Endothelial cell of umbilical vein (primary cell): ENCODE measurements at regions not wholly inside any gene's neighbourhood (a gene's known extent, or its start where the extent isn't known, plus 50 kb on each side); places are given as distances from the start of the nearest gene placed in this dataset.

Experiments
- BruUV-seq: library from RNA; stranded (reverse); fragments of 400-500 nt; replicated peaks from 2 replicates; lab custom pipeline; 2021; lab: Mats Ljungman, UMichigan
- CTCF ChIA-PET: fragments of 300-600, 350-600 bp; sonication (Branson Sonifier 250); formaldehyde crosslinking; loops from one replicate; lab custom pipeline; 2021; ENCODE audit warnings: antibody characterized with exemption, inconsistent platforms; lab: Charles Lee
- POLR2A ChIA-PET: fragments of 300-600, 350-600 bp; sonication (Branson Sonifier 250); formaldehyde crosslinking; loops from one replicate; lab custom pipeline; 2021; ENCODE audit warnings: antibody characterized with exemption, inconsistent platforms; lab: Charles Lee
- DNase-seq: peaks from one replicate; pipeline ENCODE4 v3.0.0-alpha.2; 2011; ENCODE audit warnings: low read depth, low spot score
- FAIRE-seq: peaks from 2 replicates; lab custom pipeline; 2011; peaks lifted over from hg19 to GRCh38; lab: Jason Lieb, UNC
- H2AFZ ChIP-seq: 2 replicates; pipeline ENCODE4 v1.6.0; 2012; ENCODE audit warnings: low read depth, low read length, control low read depth, inconsistent platforms
- H3K27ac ChIP-seq: 2 replicates; pipeline ENCODE4 v1.5.1; 2011; ENCODE audit warnings: low read depth, mild to moderate bottlenecking, control low read depth, low read length, moderate library complexity; ENCODE audit not compliant: insufficient read depth
- H3K27me3 ChIP-seq, 2 experiments: 2 replicates each; pipeline versions ENCODE4 v1.6.0 to v1.6.1; 2011; ENCODE audit warnings: low read length in 2 of 2, mixed read lengths in 1 of 2; ENCODE audit not compliant: control insufficient read depth in 2 of 2, insufficient read depth in 2 of 2
- H3K36me3 ChIP-seq, 2 experiments: 2 replicates in 1 of 2; 3 replicates in 1 of 2; pipeline ENCODE4 v1.5.1; 2011; ENCODE audit warnings: low read length in 2 of 2, mild to moderate bottlenecking in 1 of 2, moderate library complexity in 1 of 2; ENCODE audit not compliant: control insufficient read depth in 2 of 2, insufficient read depth in 2 of 2; ENCODE audit errors: extremely low read depth in 1 of 2
- H3K4me1 ChIP-seq: 3 replicates; pipeline ENCODE4 v1.5.1; 2011; ENCODE audit warnings: mild to moderate bottlenecking, low read length; ENCODE audit not compliant: control insufficient read depth, insufficient read depth; ENCODE audit errors: extremely low read depth
- H3K4me2 ChIP-seq: 2 replicates; pipeline ENCODE4 v1.6.1; 2011; ENCODE audit warnings: low read length, control low read depth, mixed read lengths; ENCODE audit not compliant: insufficient read depth
- H3K4me3 ChIP-seq, 3 experiments: fragments of 200-600 bp in 1 of 3; sonication (generic), shearing (Covaris generic) in 1 of 3; replicated peaks in 1 of 3; 2 replicates each; pipeline ENCODE4 v1.5.1; 2011 to 2016; ENCODE audit warnings: control low read depth in 3 of 3, low read length in 3 of 3, mild to moderate bottlenecking in 2 of 3, inconsistent platforms in 1 of 3, low read depth in 1 of 3, moderate library complexity in 1 of 3; ENCODE audit not compliant: insufficient read depth in 1 of 3
- H3K79me2 ChIP-seq: 2 replicates; pipeline ENCODE4 v1.6.0; 2012; ENCODE audit warnings: low read length, inconsistent platforms; ENCODE audit not compliant: control insufficient read depth, insufficient read depth
- H3K9ac ChIP-seq: replicated peaks from 2 replicates; pipeline ENCODE3; 2011; ENCODE audit warnings: low read length, control low read depth; ENCODE audit not compliant: insufficient read depth; ENCODE audit errors: extremely low read depth
- H3K9me1 ChIP-seq: replicated peaks from 3 replicates; pipeline ENCODE4 v1.6.0; 2011; ENCODE audit warnings: mild to moderate bottlenecking, low read length; ENCODE audit not compliant: control insufficient read depth, insufficient read depth; ENCODE audit errors: extremely low read depth
- H3K9me3 ChIP-seq: replicated peaks from 2 replicates; pipeline ENCODE4 v1.5.1; 2012; ENCODE audit warnings: low read length, inconsistent platforms; ENCODE audit not compliant: control insufficient read depth, insufficient read depth
- H4K20me1 ChIP-seq: replicated peaks from 2 replicates; pipeline ENCODE3; 2011; ENCODE audit warnings: mild to moderate bottlenecking, low read length; ENCODE audit not compliant: control insufficient read depth, insufficient read depth; ENCODE audit errors: extremely low read depth
- EZH2 ChIP-seq: IDR thresholded peaks from 2 replicates; pipeline ENCODE4 v1.6.1; 2012; ENCODE audit warnings: borderline replicate concordance, low read depth, mild to moderate bottlenecking, moderate library complexity, low read length, inconsistent platforms; ENCODE audit not compliant: severe bottlenecking
- FOS ChIP-seq: IDR thresholded peaks from 2 replicates; pipeline ENCODE4 v1.6.1; 2011; ENCODE audit warnings: mild to moderate bottlenecking, low read length, moderate library complexity, borderline replicate concordance; ENCODE audit not compliant: insufficient read depth
- GATA2 ChIP-seq: IDR thresholded peaks from 2 replicates; pipeline ENCODE4 v1.7.0; 2011; ENCODE audit warnings: low read depth, mild to moderate bottlenecking, moderate library complexity, mixed read lengths, low read length; ENCODE audit not compliant: insufficient read length, insufficient read depth
- MYC ChIP-seq: IDR thresholded peaks from one replicate; pipeline ENCODE4 v1.6.1; 2011; ENCODE audit warnings: mild to moderate bottlenecking, low read depth, low read length
- POLR2A ChIP-seq: IDR thresholded peaks from 2 replicates; pipeline ENCODE4 v1.6.1; 2012; ENCODE audit warnings: low read depth, mild to moderate bottlenecking, control low read depth, low read length
- POLR2AphosphoS5 ChIP-seq: IDR thresholded peaks from 2 replicates; pipeline ENCODE4 v1.6.1; 2012; ENCODE audit warnings: low read depth, mild to moderate bottlenecking, control low read depth, low read length, moderate library complexity; ENCODE audit not compliant: insufficient read depth
- dilution Hi-C: fragments of 300-500 bp; cut with MboI; formaldehyde crosslinking; loops from one replicate; pipeline ENCODE4 v1.15.0; 2019; ENCODE audit warnings: low sequenced_read_pairs; ENCODE audit not compliant: extremely low pct_ligation_motif_present
- intact Hi-C: fragments of 100-400 bp; cut with micrococcal nuclease; formaldehyde crosslinking; loops from one replicate; pipeline ENCODE4 v1.10.0; 2022
- TF ChIP-seq, protein P1 (sequence below): IDR thresholded peaks from 2 replicates; pipeline ENCODE4 v1.6.1; 2011; ENCODE audit not compliant: insufficient read depth, insufficient read length

DNA sequence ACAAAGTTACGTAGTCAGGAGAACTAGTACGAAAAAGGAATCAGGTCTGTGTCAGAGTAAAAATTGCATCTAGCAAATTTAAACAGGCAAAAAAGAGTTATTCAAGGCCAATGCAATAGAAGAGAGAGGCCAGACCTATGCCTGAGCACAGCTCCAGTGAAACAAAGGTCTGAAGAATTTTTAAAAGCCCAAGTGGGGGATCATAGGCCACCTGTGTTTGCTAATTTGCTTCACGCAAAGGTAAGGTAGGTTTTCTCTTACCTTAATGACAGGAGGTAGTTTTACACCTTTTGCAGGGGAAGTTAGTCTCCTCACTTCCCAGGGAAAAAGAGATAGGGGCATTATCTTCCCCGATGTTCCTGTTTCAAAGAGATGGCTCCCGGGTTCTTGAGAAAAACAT lies 448.6 kb upstream of the TECRL start:
- no peak for FAIRE-seq
- intact Hi-C loops, result no loop called here
- Histone ChIP-seq H3K36me3 (no peaks in the 10 kb centered on the region), H3K79me2 (no peaks in the 10 kb centered on the region), H3K4me1 (no peaks in the 10 kb centered on the region), H3K4me2 (no peak overlapping the region), H3K27ac (no peak overlapping the region), H3K4me3 (no peak overlapping the region), H3K9me3 (no peaks in the 10 kb centered on the region), H2AFZ (no peak overlapping the region), H3K27me3 (no peaks in the 10 kb centered on the region), H3K9me1 (no peaks in the 10 kb centered on the region), H3K9ac (no peak overlapping the region), H4K20me1 (no peaks in the 10 kb centered on the region)
- no TSS peak for BruUV-seq
- CTCF ChIA-PET, result no interaction called here
- dilution Hi-C loops, result no loop called here
- POLR2A ChIA-PET, result no interaction called here
- TF ChIP-seq EZH2 (no peak), POLR2AphosphoS5 (no peak), MYC (no peak), FOS (no peak)
- DNase-seq, result no peak

DNA sequence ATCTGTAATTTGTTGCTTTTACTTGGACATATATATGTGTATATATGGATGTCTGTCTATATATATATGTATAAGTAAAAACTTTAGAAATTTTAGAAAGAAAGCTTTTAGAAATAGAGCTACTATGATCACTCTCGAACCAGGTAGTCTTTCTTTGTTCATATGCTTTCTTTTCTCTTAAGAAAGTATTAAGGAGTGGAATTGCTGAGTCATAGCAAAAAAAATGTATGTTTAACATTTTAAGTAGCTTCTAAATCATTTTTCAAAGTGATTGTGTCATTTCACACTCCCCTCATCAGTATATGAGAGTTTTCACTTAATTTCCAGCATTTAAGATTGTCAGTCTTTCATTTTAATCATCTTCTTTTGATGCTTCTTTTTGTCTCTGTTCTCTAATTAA lies 447.9 kb upstream of the TECRL start:
- Histone ChIP-seq H3K27ac (no peak overlapping the region), H3K4me3 (no peak overlapping the region), H3K9ac (no peak overlapping the region), H3K9me1 (no peaks in the 10 kb centered on the region), H3K36me3 (no peaks in the 10 kb centered on the region), H4K20me1 (no peaks in the 10 kb centered on the region), H3K4me1 (no peaks in the 10 kb centered on the region), H3K9me3 (no peaks in the 10 kb centered on the region), H3K27me3 (no peaks in the 10 kb centered on the region), H3K4me2 (no peak overlapping the region), H2AFZ (no peak overlapping the region), H3K79me2 (no peaks in the 10 kb centered on the region)
- DNase-seq (no peak), FAIRE-seq (no peak)
- TF ChIP-seq GATA2, result no peak
- TF ChIP-seq, protein P1, sequence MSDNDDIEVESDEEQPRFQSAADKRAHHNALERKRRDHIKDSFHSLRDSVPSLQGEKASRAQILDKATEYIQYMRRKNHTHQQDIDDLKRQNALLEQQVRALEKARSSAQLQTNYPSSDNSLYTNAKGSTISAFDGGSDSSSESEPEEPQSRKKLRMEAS, result no peak
- no peak for TF ChIP-seq POLR2AphosphoS5
- no peak for TF ChIP-seq POLR2A
- ChIA-PET POLR2A (no interaction called here), CTCF (no interaction called here)
- intact Hi-C loops (no loop called here), dilution Hi-C loops (no loop called here)
- BruUV-seq, result no TSS peak
